Large intestine (tissue), 3 donors: ENCODE measurements at regions not wholly inside any gene's neighbourhood (a gene's known extent, or its start where the extent isn't known, plus 50 kb on each side); places are given as distances from the start of the nearest gene placed in this dataset.

Experiments used
- DNase-seq, 2 donors: peaks; one replicate each; pipeline versions ENCODE4 v3.0.0 to v3.0.0-alpha.2; 2013
- H3K27ac ChIP-seq: one replicate; pipeline ENCODE4 v1.5.1; 2013; ENCODE audit warnings: low read length
- H3K27me3 ChIP-seq: 2 replicates; pipeline ENCODE4 v1.6.1; 2013; ENCODE audit warnings: low read length; ENCODE audit not compliant: control insufficient read depth, insufficient read depth
- H3K36me3 ChIP-seq: 2 replicates; pipeline ENCODE4 v1.6.1; 2013; ENCODE audit warnings: low read length; ENCODE audit not compliant: control insufficient read depth, insufficient read depth
- H3K4me1 ChIP-seq: one replicate; pipeline ENCODE4 v1.6.1; 2013; ENCODE audit warnings: low read length; ENCODE audit not compliant: control insufficient read depth, insufficient read depth
- H3K4me3 ChIP-seq: one replicate; pipeline ENCODE4 v1.5.1; 2013; ENCODE audit warnings: low read length
- H3K9me3 ChIP-seq: one replicate; pipeline ENCODE4 v1.6.1; 2013; ENCODE audit warnings: mild to moderate bottlenecking, low read depth, low read length, moderate library complexity; ENCODE audit not compliant: control insufficient read depth
- WGBS: methylation state at CpG from one replicate; pipeline ENCODE4 v1.1.5; 2013; ENCODE audit warnings: low lambda C conversion rate; ENCODE audit not compliant: insufficient coverage; 5-methylcytosine and 5-hydroxymethylcytosine counted together

GRCh38 chr4:1471443-1472147 is 65.4 kb upstream of the NKX1-1 start:
- Histone ChIP-seq H3K27ac (no peak overlapping the region), H3K36me3 (no peaks in the 10 kb centered on the region), H3K27me3 (peaks cover 39% of the 10 kb centered on the region), H3K9me3 (peaks cover 7% of the 10 kb centered on the region), H3K4me3 (no peak overlapping the region), H3K4me1 (no peaks in the 10 kb centered on the region)
- DNase-seq = no peak
- WGBS = no CpG with 5 or more reads among the region's 55 CpGs

DNA sequence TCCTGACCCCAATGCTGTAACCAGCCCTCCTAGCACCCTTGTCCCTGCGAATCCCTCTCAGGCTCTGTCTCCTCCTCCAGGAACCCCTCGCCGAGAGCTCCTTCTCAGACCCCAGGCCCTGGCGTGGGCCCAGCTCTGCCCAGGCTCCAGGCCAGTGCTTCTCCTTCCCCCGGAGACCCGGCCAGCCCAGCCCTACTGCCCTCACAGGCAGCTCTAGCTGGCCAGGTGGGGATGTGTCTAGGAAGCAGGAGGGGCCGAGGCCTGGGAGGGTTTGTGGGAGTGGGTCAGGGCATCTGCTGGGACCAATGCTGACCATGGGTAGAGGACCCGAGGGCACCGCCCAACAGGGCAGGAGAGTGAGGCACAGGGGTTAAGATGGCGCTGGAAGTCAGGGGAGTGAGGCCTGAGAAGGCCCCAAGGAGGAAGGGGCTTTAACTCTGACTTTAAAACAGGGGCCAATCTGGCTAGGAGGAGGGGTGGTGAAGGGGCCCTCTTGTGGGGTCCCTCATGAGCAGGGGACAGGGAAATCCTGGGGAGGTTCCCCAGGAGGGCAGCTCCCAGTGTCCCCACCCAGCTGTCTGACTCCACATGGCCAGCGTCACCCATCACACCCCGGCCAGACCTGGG is 64.7 kb upstream of the NKX1-1 start:
- H3K4me3 ChIP-seq = no peak overlapping the region
- no peak for DNase-seq
- H3K27me3 ChIP-seq = peaks cover 39% of the 10 kb centered on the region
- no peaks in the 10 kb centered on the region for H3K36me3 ChIP-seq
- H3K9me3 ChIP-seq = peaks cover 7% of the 10 kb centered on the region
- WGBS = no CpG with 5 or more reads among the region's 12 CpGs
- no peak overlapping the region for H3K27ac ChIP-seq
- no peaks in the 10 kb centered on the region for H3K4me1 ChIP-seq

DNA sequence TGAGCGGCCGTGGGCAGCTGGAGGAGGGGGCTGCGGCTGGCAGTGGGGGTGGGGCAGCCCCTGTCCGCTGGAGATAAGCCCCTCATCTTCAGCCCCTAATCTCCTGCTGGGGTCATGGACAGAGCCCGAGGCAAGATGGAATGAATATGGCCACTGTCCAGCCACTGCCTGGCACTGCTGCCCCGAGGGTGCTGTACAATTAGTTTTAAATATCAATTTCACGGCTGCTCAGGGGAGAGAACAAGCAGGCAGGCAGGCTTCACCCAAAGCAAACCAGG is 64.1 kb upstream of the NKX1-1 start:
- H3K27me3 ChIP-seq = peaks cover 39% of the 10 kb centered on the region
- no CpG with 5 or more reads among the region's 7 CpGs for WGBS
- peaks cover 7% of the 10 kb centered on the region for H3K9me3 ChIP-seq
- H3K36me3 ChIP-seq = no peaks in the 10 kb centered on the region
- H3K27ac ChIP-seq = no peak overlapping the region
- H3K4me3 ChIP-seq = no peak overlapping the region
- H3K4me1 ChIP-seq = no peaks in the 10 kb centered on the region
- DNase-seq = no peak

DNA sequence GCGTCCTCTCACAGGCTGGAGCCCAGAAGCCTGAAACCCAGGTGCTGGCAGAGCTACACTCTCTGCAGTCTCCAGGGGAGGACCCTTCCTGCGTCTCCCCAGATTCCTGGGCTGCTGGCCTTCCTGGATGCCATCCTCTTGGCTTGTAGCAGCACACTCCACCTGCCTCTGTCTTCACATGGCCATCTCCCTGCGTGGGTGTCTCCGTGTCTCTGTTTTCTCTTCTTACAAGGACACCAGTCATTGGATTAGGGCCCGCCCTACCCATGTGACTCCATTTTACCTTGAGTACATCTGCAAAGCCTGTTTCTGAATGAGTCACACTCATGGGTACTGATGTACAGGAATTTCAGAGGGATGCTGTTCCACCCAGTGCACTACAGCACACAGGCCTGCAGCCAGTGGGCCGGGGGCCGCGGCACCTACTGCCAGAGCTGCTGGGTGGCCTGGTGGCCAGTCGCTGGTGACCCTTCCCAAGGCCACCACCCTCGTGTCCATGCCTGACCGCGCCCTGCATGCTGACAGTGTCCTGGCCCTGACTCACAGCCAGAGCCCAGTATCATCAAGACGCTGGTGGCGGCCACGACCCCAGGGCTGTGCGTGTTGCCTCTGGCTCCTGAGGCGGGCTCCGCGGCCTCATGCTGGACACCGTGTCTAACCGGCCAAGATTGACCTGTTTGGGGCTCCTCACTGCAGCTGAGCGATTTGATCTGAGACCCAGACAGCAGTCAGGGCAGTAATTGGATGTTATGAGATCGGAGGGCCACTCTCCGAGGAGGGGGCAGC is 63.6 kb upstream of the NKX1-1 start:
- Histone ChIP-seq H3K36me3 (no peaks in the 10 kb centered on the region), H3K4me1 (no peaks in the 10 kb centered on the region), H3K27me3 (peaks cover 39% of the 10 kb centered on the region), H3K27ac (no peak overlapping the region), H3K9me3 (peaks cover 7% of the 10 kb centered on the region), H3K4me3 (no peak overlapping the region)
- DNase-seq = no peak
- no CpG with 5 or more reads among the region's 24 CpGs for WGBS

- peaks cover 7% of the 10 kb centered on the region for H3K9me3 ChIP-seq
- H3K4me3 ChIP-seq = no peak overlapping the region
- H3K27me3 ChIP-seq = peaks cover 36% of the 10 kb centered on the region
- no CpG with 5 or more reads among the region's 6 CpGs for WGBS
- H3K27ac ChIP-seq = no peak overlapping the region
- no peaks in the 10 kb centered on the region for H3K4me1 ChIP-seq
- DNase-seq = no peak
- H3K36me3 ChIP-seq = no peaks in the 10 kb centered on the region
Measured at GRCh38 chr4:1469043-1469442, 62.8 kb upstream of the NKX1-1 start.

DNA sequence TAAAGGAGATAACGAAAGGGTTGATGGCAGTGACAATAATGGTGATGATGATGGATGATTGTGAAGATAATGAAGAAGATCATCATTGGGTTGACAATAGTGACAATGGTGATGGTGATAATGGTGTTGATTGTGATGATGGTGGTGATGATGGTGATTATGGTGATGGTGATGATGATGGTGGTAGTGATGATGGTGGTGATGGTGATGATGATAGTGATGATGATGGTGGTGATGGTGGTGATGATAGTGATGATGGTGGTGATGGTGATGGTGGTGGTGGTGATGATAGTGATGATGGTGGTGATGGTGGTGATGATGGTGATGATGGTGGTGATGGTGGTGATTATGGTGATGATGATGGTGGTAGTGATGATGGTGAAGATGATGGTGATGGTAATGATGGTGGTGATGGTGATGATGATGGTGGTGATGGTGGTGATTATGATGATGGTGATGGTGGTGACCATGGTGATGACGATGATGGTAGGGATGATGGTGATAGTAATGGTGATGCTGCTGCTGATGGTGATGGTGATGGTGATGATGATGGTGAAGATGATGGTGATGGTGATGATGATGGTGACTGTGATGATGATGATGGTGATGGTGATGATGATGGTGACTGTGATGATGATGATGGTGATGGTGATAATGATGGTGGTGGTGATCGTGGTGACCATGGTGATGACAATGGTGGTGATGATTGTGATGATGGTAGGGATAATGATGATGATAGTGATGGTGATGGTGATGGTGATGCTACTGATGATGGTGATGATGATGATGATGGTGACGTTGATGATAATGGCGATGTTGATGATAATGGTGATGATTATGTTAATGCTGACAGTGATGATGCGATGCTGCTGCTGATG is 61.6 kb upstream of the NKX1-1 start:
- no peak for DNase-seq
- H3K4me3 ChIP-seq = no peak overlapping the region
- H3K4me1 ChIP-seq = no peaks in the 10 kb centered on the region
- no peaks in the 10 kb centered on the region for H3K36me3 ChIP-seq
- peaks cover 35% of the 10 kb centered on the region for H3K27me3 ChIP-seq
- H3K27ac ChIP-seq = no peak overlapping the region
- 100% methylated on average over 4 of the region's 6 CpGs for WGBS
- H3K9me3 ChIP-seq = peaks cover 7% of the 10 kb centered on the region

DNA sequence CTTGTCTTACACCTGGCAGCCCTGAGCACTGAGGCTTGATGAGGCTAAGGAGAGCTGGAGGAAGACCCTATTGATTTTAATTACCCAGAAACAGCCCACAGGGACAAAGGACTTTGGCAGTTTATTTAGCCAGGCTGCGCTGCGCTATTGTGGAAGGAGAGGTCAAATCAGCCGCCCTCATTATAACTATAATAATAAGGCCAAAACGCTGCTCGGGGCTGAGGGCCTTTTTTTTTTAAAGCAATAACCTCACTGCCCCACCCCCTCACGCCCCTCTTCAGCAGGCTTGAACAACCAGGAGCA is 60.6 kb upstream of the NKX1-1 start:
- no peaks in the 10 kb centered on the region for H3K4me1 ChIP-seq
- no peaks in the 10 kb centered on the region for H3K36me3 ChIP-seq
- no peak for DNase-seq
- H3K4me3 ChIP-seq = no peak overlapping the region
- no peak overlapping the region for H3K27ac ChIP-seq
- H3K9me3 ChIP-seq = peaks cover 7% of the 10 kb centered on the region
- 80% methylated on average over 1 of the region's 6 CpGs for WGBS
- peaks cover 39% of the 10 kb centered on the region for H3K27me3 ChIP-seq

DNA sequence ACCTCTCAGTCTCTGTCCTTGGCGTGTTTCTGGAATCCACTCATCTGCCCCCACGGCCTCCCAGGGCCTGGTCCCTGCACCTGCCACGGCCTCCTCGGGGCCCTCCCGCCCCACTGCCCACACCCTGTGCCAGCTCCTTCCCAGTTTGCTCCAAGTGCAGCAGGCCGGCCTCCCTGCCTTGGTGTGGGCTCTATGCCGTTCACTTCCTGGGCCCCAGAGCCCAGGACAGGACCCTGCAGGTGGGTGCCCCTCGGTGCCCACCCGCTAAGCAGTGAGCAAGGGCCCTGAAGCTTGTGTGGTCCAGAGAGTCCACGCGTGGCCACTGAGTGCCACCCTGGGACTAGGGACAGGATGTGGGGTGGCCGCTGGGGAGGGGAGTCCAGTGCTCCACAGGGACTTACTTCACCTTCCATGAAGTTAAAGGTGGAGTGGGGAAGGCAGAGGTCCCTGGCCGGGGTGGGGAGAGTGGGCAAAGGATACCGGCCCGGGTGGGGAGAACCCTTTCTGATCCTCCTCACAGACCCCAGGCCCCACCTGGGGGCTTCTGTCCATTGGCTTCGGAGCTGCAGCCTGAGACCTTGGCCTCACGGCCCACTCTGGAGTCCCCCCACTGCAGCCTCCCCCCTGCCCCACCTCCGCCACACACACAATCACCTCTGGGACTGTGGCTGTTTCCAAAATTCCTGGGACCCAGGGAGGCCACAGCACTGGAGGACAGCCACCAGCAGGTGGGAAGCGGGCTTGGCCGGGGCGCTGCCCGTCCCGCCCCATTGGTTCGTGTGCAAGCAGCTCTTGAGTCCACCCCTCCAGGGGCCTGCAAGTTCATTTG is 60.0 kb upstream of the NKX1-1 start:
- H3K4me1 ChIP-seq = no peaks in the 10 kb centered on the region
- no peak overlapping the region for H3K4me3 ChIP-seq
- H3K27ac ChIP-seq = no peak overlapping the region
- peaks cover 7% of the 10 kb centered on the region for H3K9me3 ChIP-seq
- H3K27me3 ChIP-seq = peaks cover 40% of the 10 kb centered on the region
- WGBS = no CpG with 5 or more reads among the region's 24 CpGs
- no peaks in the 10 kb centered on the region for H3K36me3 ChIP-seq
- no peak for DNase-seq

DNA sequence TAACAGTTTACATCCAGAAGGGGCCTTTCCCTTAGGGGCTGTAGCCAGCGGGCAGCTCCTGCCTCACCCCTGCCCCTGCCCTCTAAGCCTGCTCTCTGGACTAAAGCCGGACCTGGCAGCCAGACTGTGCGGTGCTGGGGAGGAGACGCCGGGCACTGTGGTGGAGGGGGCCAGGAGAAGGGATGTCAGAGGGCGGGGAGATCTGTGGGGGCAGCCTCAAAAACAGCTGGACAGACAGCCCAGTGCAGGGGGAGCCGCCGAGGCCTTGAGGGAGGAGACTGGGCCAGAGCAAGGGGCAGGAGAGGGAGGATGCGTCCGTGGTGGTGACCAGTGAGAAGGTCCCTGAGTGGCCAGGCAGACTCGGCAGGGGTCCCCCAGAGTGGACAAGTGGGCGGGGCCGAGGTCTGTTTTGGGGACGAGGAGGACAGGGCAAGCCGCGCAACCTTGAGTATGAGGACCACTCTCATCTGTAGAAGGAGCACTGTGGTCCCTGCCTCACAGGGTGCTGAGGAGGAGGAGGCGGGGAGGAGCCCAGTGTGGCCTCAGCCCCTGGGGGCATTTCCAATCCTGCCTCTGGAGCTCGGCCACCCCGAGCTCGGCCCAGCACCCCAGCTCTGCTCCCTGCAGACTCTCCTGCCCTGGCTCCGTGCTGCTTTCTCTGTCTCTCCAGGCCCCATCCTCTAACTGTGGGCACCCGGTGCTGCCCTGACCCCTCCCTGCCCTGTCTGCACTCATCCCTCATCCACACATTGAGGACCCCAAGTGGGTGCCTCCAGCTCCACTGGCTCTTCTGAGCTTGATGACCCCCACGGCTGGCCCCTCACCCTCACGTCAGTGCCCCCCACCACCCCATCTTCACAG is 59.2 kb upstream of the NKX1-1 start:
- Histone ChIP-seq H3K27ac (no peak overlapping the region), H3K36me3 (no peaks in the 10 kb centered on the region), H3K4me3 (no peak overlapping the region), H3K9me3 (peaks cover 7% of the 10 kb centered on the region), H3K27me3 (peaks cover 36% of the 10 kb centered on the region), H3K4me1 (no peaks in the 10 kb centered on the region)
- WGBS = no CpG with 5 or more reads among the region's 24 CpGs
- no peak for DNase-seq
